VCaP (cell line): ENCODE measurements at regions not wholly inside any gene's neighbourhood (a gene's known extent, or its start where the extent isn't known, plus 50 kb on each side); places are given as distances from the start of the nearest gene placed in this dataset.
"Not testable (repeated sequence)": the region's sequence is repeated elsewhere in the genome, so short reads cannot be mapped to it uniquely, and the experiment has no call there.

Experiments
- H3K27ac ChIP-seq: fragments of 450-650 bp; 2 replicates; pipeline ENCODE4 v1.5.1; 2017
- CTCF ChIP-seq: fragments of 450-650 bp; conservative IDR thresholded peaks from 2 replicates; pipeline ENCODE4 v1.5.1; 2017; ENCODE audit warnings: mild to moderate bottlenecking, moderate library complexity

- TF ChIP-seq CTCF, result no peak
- H3K27ac ChIP-seq, result no peak overlapping the region
These were observed 113.0 kb upstream of the NTF3 start for GRCh38 chr12:5318874-5319273.

- no peak overlapping the region for H3K27ac ChIP-seq
- no peak for TF ChIP-seq CTCF
These were observed 103.0 kb upstream of the NTF3 start for GRCh38 chr12:5328669-5329517.

GRCh38 chr12:5332551-5332950 is 99.4 kb upstream of the NTF3 start:
- TF ChIP-seq CTCF, result no peak
- no peak overlapping the region for H3K27ac ChIP-seq

- no peak for TF ChIP-seq CTCF
- H3K27ac ChIP-seq, result no peak overlapping the region
These were observed 98.8 kb upstream of the NTF3 start for GRCh38 chr12:5333096-5333495.

- H3K27ac ChIP-seq, result no peak overlapping the region
- no peak for TF ChIP-seq CTCF
These were observed 96.8 kb upstream of the NTF3 start for GRCh38 chr12:5335069-5335468.

GRCh38 chr12:5341086-5341485 is 90.8 kb upstream of the NTF3 start:
- not testable (repeated sequence) for H3K27ac ChIP-seq

GRCh38 chr12:5343711-5344110 is 88.2 kb upstream of the NTF3 start:
- H3K27ac ChIP-seq, result no peak overlapping the region
- TF ChIP-seq CTCF, result no peak

GRCh38 chr12:5344131-5344530 is 87.8 kb upstream of the NTF3 start:
- H3K27ac ChIP-seq, result no peak overlapping the region
- TF ChIP-seq CTCF, result no peak
